GM04504 (cell line): ENCODE measurements at regions not wholly inside any gene's neighbourhood (a gene's known extent, or its start where the extent isn't known, plus 50 kb on each side); places are given as distances from the start of the nearest gene placed in this dataset.

ENCODE experiments used
- DNase-seq: peaks from one replicate; pipeline ENCODE4 v3.0.0-alpha.2; 2012; ENCODE audit warnings: low read depth

- DNase-seq: no peak
These were observed 264.9 kb downstream of the SKIDA1 start for GRCh38 chr10:21260506-21261149.

- no peak for DNase-seq
These were observed 265.4 kb downstream of the SKIDA1 start for GRCh38 chr10:21260066-21260465.

GRCh38 chr10:21257919-21258318 is 267.6 kb downstream of the SKIDA1 start:
- no peak for DNase-seq

- no peak for DNase-seq
These were observed 268.3 kb downstream of the SKIDA1 start for GRCh38 chr10:21257191-21257590.

- DNase-seq: no peak
These were observed 276.0 kb downstream of the SKIDA1 start for GRCh38 chr10:21249435-21249834.

GRCh38 chr10:21247592-21247991 is 277.9 kb downstream of the SKIDA1 start:
- no peak for DNase-seq

- no peak for DNase-seq
These were observed 279.3 kb downstream of the SKIDA1 start for GRCh38 chr10:21246178-21246577.

GRCh38 chr10:21243748-21244257 is 281.7 kb downstream of the SKIDA1 start:
- DNase-seq: no peak

- DNase-seq: no peak
These were observed 282.6 kb downstream of the SKIDA1 start for GRCh38 chr10:21242915-21243314.

GRCh38 chr10:21238717-21239116 is 286.8 kb downstream of the SKIDA1 start:
- no peak for DNase-seq

- no peak for DNase-seq
These were observed 287.4 kb downstream of the SKIDA1 start for GRCh38 chr10:21238044-21238443.

- DNase-seq: no peak
These were observed 290.7 kb downstream of the SKIDA1 start for GRCh38 chr10:21234761-21235160.

GRCh38 chr10:21230219-21230618 is 295.3 kb downstream of the SKIDA1 start:
- DNase-seq: no peak

GRCh38 chr10:21217748-21218367 is 307.6 kb downstream of the SKIDA1 start:
- DNase-seq: no peak

GRCh38 chr10:21217107-21217506 is 308.4 kb downstream of the SKIDA1 start:
- no peak for DNase-seq

- no peak for DNase-seq
These were observed 311.2 kb downstream of the SKIDA1 start for GRCh38 chr10:21214329-21214728.

GRCh38 chr10:21213381-21213780 is 312.1 kb downstream of the SKIDA1 start:
- no peak for DNase-seq

- no peak for DNase-seq
These were observed 312.6 kb downstream of the SKIDA1 start for GRCh38 chr10:21212912-21213311.

- DNase-seq: no peak
These were observed 313.1 kb downstream of the SKIDA1 start for GRCh38 chr10:21212348-21212747.

- DNase-seq: no peak
These were observed 312.4 kb upstream of the NEBL start for GRCh38 chr10:21209495-21209894.

GRCh38 chr10:21208666-21209316 is 311.7 kb upstream of the NEBL start:
- DNase-seq: no peak

- DNase-seq: no peak
These were observed 310.9 kb upstream of the NEBL start for GRCh38 chr10:21207852-21208646.
